HCT116 (cell line): ENCODE measurements at regions not wholly inside any gene's neighbourhood (a gene's known extent, or its start where the extent isn't known, plus 50 kb on each side); places are given as distances from the start of the nearest gene placed in this dataset.

Experiments used
- EZH2 ChIP-seq: fragments of 200-600 bp; sonication (generic); IDR thresholded peaks from 2 replicates; pipeline ENCODE4 v1.6.1; 2017; ENCODE audit warnings: antibody characterized with exemption, mixed run types
- JUND ChIP-seq: IDR thresholded peaks from 2 replicates; pipeline ENCODE4 v1.6.1; 2012
- POLR2A ChIP-seq: IDR thresholded peaks from 2 replicates; pipeline ENCODE4 v1.7.0; 2011; ENCODE audit warnings: borderline replicate concordance; ENCODE audit not compliant: insufficient read depth, insufficient read length; ENCODE audit errors: extremely low read depth
- POLR2AphosphoS5 ChIP-seq: IDR thresholded peaks from 2 replicates; pipeline ENCODE4 v1.6.1; 2011; ENCODE audit warnings: mild to moderate bottlenecking, low read depth, low read length, moderate library complexity
- SIN3A ChIP-seq: IDR thresholded peaks from 2 replicates; pipeline ENCODE4 v1.6.1; 2012; ENCODE audit warnings: low read depth
- SRF ChIP-seq: IDR thresholded peaks from 2 replicates; pipeline ENCODE4 v1.6.1; 2012; ENCODE audit warnings: low read depth
- TCF7L2 ChIP-seq: IDR thresholded peaks from 2 replicates; pipeline ENCODE4 v1.7.0; 2011; ENCODE audit warnings: borderline replicate concordance, inconsistent platforms; ENCODE audit not compliant: insufficient read depth, insufficient read length; ENCODE audit errors: extremely low read depth
- ZBTB33 ChIP-seq: IDR thresholded peaks from 2 replicates; pipeline ENCODE4 v1.6.1; 2011; ENCODE audit warnings: mild to moderate bottlenecking, low read length, moderate library complexity; ENCODE audit not compliant: insufficient replicate concordance; ENCODE audit errors: extremely low read depth
- TF ChIP-seq, protein P1 (sequence below), 3 experiments: fragments of 200-600 bp in 1 of 3; sonication (generic) in 1 of 3; IDR thresholded peaks in 2 of 3; conservative IDR thresholded peaks in 1 of 3; 2 replicates each; pipeline ENCODE4 v1.5.1; 2012 to 2017; ENCODE audit warnings: low read depth in 2 of 3, low read length in 2 of 3, antibody characterized with exemption in 1 of 3, borderline replicate concordance in 1 of 3, control low read depth in 1 of 3, mild to moderate bottlenecking in 1 of 3, mixed read lengths in 1 of 3, mixed run types in 1 of 3, moderate library complexity in 1 of 3; ENCODE audit not compliant: insufficient read depth in 1 of 3

- no peak for TF ChIP-seq POLR2A
- TF ChIP-seq TCF7L2, result no peak
- TF ChIP-seq POLR2AphosphoS5, result no peak
- TF ChIP-seq EZH2, result no peak
- TF ChIP-seq, protein P1, sequence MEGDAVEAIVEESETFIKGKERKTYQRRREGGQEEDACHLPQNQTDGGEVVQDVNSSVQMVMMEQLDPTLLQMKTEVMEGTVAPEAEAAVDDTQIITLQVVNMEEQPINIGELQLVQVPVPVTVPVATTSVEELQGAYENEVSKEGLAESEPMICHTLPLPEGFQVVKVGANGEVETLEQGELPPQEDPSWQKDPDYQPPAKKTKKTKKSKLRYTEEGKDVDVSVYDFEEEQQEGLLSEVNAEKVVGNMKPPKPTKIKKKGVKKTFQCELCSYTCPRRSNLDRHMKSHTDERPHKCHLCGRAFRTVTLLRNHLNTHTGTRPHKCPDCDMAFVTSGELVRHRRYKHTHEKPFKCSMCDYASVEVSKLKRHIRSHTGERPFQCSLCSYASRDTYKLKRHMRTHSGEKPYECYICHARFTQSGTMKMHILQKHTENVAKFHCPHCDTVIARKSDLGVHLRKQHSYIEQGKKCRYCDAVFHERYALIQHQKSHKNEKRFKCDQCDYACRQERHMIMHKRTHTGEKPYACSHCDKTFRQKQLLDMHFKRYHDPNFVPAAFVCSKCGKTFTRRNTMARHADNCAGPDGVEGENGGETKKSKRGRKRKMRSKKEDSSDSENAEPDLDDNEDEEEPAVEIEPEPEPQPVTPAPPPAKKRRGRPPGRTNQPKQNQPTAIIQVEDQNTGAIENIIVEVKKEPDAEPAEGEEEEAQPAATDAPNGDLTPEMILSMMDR (IDR thresholded peaks at IDR 0.05 in 2 of 3, conservative IDR thresholded peaks at IDR 0.05 in 1 of 3; ENCODE audit: borderline replicate concordance in 1 of 3, insufficient read depth in 1 of 3, low read depth in 2 of 3, low read length in 2 of 3), result no peak
- no peak for TF ChIP-seq ZBTB33
- no peak for TF ChIP-seq SIN3A
- no peak for TF ChIP-seq JUND
- TF ChIP-seq SRF, result no peak
Observed at GRCh38 chr1:61519631-61520030, 205.3 kb downstream of the TM2D1 start.
